GM19372 (cell line): ENCODE measurements at regions not wholly inside any gene's neighbourhood (a gene's known extent, or its start where the extent isn't known, plus 50 kb on each side); places are given as distances from the start of the nearest gene placed in this dataset.

Source experiments
- ATAC-seq: cut with Tn5 transposase; IDR thresholded peaks from one replicate; pipeline ENCODE4 v1.9.1; 2021; ENCODE audit warnings: mild to moderate bottlenecking, low read depth, moderate library complexity; ENCODE audit not compliant: unreplicated experiment

GRCh38 chr9:118023644-118024043, 319.4 kb downstream of the TLR4 start:
- ATAC-seq = no peak

GRCh38 chr9:118028225-118028624, 324.0 kb downstream of the TLR4 start:
- no peak for ATAC-seq

- ATAC-seq = no peak
Observed at GRCh38 chr9:118029425-118029824, 325.2 kb downstream of the TLR4 start.

DNA sequence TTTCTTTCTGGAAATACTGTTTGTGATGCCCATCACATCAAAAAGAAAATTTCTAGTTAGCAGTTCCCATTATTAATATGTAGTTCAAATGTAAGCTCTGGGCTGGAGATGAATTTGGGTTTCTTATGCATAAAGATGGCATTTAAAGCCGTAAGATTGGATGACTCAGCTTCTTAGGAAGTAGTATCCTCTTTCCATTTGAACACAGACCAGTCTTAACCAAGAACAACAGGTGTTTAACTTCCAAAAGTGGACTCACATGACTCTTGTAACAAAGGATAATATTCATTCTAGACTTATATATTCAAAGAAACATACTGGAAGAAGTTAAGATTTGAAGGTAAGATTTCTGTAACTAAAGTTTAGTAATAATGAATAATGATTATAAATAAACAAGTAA, 330.5 kb downstream of the TLR4 start:
- no peak for ATAC-seq

DNA sequence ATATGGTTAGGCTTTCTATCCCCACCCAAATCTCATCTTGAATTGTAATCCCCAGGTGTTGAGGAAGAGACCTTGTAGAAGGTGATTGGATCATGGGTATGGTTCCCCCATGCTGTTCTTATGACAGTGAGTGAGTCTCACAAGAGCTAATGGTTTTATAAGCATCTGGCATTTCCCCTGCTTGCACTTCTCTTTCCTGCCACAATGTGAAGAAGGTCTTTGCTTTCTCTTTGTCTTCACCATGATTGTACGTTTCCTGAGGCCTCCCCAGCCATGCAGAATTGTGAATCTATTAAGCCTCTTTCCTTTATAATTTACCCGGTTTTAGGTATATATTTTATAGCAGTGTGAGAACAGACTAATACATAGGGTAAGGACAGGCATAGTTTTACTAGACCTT, 334.5 kb downstream of the TLR4 start:
- ATAC-seq = no peak

GRCh38 chr9:118058227-118058626, 354.0 kb downstream of the TLR4 start:
- ATAC-seq = no peak

- ATAC-seq = no peak
Observed at GRCh38 chr9:118059484-118060278, 355.5 kb downstream of the TLR4 start.

- ATAC-seq = no peak
Observed at GRCh38 chr9:118083161-118083560, 379.0 kb downstream of the TLR4 start.

DNA sequence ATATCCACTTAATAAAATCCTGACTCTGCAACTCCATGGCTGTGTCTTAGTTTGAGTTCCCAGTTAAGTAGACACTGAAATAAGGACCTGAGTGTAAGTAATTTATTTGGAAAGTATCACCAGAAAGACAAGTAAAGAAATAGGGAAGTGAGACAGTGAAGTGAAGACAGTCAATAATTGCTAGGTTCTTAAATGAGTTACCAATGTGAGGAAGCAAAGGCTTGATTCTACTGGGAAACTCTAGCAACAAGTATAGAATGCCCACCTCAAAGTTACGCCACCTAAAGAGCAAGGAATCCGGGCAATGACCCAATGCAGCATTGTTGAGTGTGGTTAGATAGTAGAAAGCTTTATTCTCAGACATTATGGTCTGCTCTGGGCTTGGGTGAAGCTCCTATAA, 383.9 kb downstream of the TLR4 start:
- no peak for ATAC-seq

DNA sequence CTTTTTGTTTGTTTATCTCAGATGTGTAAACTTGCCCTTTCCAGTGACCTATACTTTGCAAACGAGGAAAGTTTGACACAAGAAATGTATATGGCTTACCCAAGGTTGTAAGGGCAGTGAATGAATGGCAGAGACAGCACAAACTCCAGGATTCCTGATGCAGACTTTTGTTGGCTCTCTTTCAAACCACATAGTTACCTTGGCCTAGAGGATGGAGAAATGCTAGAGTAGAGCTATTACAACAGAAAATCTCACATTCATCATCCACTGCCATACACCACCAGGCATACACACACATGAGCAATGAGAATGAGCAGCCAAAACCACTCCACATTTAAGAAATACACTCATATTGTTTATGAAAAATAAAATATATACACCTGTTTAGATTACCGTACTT, 387.0 kb downstream of the TLR4 start:
- no peak for ATAC-seq

- no peak for ATAC-seq
Observed at GRCh38 chr9:118091711-118092500, 387.7 kb downstream of the TLR4 start.

- no peak for ATAC-seq
Observed at GRCh38 chr9:118094387-118094786, 390.2 kb downstream of the TLR4 start.

- no peak for ATAC-seq
Observed at GRCh38 chr9:118100529-118101419, 396.6 kb downstream of the TLR4 start.

- no peak for ATAC-seq
Observed at GRCh38 chr9:118104363-118104762, 400.2 kb downstream of the TLR4 start.

DNA sequence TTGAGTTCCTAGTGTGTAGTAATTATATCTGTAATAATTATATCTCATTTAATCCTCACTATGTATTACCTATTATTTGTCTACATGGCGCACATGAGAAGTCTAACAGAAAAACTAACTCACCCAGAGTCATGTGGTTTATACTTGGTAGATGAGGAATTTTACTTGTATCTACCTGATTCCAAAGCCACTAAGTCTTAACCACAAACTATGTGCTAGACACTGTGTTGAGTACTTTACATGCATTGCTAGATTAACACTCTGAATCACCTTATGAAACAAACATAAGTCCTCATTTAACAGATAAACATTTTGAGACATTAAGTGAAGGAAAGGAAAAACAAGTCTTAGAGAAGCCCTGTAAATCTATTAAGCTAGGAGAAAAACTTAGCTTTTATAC, 404.8 kb downstream of the TLR4 start:
- ATAC-seq = no peak

GRCh38 chr9:118109542-118109941, 405.3 kb downstream of the TLR4 start:
- ATAC-seq = no peak

DNA sequence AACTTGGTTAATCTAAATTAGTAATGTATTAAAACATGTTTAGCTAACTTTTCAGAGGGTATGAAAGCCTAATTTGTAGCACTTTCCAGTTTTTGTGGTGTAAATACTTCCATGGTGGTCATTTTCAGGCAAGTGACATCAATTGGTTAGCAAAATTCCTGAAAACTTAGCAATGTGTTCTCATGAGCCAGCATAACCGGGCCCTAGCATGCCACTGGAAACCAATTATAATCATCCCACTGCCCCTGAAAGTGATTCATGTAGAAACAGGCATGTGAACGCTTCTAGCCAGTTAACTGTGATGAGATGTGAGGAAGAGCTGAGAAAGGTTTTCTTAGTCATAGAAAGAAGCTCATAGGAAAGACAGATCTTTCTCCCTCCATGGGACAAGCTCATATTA, 417.2 kb downstream of the TLR4 start:
- ATAC-seq = no peak

GRCh38 chr9:118128313-118128712, 424.1 kb downstream of the TLR4 start:
- no peak for ATAC-seq

DNA sequence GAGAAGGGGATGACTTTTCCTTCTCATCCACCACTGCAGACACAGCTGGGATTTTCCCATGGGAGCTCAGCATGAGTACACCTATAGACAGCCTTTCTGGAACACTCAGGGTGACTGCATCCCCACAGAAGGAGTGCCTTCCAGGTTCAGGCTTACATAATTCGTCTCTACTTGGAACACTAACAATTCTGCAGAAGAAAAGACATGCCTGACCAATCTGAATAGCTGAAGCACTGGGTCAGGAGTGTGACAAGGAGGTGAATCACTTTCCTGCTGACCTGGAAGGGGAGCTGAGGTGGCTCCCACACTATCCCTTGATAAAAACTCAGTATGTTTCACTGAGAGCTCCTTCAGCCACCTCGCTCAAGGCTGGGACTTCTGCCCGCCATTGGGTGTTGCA, 425.3 kb downstream of the TLR4 start:
- no peak for ATAC-seq

DNA sequence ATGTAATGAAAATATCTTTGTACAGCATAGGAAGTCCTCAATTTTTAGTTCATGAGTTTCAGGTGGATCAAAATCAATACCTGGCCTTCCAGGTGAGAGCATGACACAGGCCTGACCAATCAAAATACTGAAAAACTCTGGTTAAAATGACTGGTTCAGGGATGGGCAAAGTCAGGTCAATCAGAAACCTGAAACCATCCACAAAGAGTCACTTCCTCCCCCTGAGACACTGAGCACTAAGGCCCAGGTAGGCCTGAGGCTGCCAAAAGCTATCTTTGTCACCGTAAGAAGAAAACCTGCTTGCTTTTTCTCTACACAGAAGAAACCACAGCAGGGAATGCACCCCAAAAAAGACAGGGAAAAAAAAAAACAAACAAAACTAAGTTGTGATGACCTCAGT, 444.8 kb downstream of the TLR4 start:
- no peak for ATAC-seq

DNA sequence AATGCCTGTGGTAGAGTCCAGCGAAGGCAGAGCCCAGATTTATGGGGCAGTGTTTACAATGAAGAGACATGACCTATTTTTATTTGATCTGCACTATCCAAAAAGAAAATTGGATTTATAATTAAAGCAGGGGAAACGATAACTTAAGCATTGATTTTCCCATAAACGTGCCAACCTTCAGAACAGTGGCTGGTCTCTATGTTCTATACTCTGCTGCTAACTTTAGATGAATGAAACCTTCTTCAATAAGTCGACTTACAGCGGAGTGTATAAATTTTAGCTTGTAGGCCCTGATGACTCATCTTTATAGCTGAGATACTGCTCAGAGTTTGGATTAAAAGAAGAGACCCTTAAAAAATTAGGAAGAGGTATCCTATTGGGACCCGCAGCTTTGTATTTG, 452.6 kb downstream of the TLR4 start:
- ATAC-seq = no peak
